Iris pigment epithelial cell (primary cell): ENCODE measurements at regions not wholly inside any gene's neighbourhood (a gene's known extent, or its start where the extent isn't known, plus 50 kb on each side); places are given as distances from the start of the nearest gene placed in this dataset.

ENCODE experiments used
- DNase-seq: peaks from one replicate; pipeline ENCODE4 v3.0.0-alpha.2; 2011; ENCODE audit warnings: low read depth

DNA sequence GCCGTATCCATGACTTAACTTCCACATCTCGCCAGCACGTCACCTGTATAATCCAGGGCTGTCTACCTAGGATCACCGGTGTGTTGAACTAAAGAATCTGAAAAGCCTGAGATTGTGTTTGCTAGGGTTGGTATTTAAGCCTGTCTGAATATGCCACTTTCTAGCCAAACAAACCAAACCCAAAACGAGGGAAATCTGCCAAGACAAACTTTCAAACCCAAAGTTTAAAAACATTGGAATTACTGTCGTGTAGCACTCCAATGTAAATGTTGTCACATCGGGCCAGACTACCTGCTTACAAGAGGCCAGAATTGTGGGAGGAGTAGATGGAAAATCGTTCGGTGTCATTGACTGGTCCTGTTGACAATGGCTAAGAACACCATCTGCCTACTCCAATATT is 747.8 kb downstream of the EFNB2 start:
- DNase-seq, result no peak

DNA sequence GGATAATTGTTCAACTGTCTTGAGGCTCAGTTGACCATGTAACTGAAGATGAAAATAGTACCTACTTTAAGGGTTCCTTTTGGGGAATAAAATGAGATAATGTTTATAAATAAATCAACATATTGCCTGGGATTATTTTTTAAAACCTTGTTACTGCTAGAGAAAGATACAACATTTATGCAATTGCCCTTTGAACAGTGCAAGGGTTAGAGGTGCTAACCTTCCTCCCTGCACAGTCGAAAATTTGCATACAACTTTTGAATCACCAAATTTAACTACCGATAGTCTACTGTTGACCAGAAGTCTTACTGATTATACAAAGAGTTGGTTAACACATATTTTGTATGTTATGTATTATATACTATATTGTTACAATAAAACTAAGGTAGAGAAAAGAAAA is 750.0 kb downstream of the EFNB2 start:
- no peak for DNase-seq

DNA sequence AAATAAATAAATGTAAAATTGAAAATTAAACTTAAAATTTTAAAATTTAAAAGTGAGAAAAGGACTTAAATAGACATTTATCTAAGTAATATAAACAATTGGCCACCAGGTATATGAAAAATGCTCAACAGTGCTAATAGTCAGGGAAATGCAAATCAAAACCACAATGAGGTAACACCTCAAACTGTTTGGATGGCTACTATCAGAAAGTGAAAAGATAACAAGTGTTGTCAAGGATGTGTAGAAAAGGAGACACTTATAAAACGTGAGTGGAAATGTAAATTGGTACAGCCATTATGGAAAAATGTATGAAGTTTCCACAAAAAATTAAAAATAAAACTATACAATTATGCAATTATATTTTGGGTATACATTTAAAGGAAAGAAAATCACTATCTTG is 752.2 kb downstream of the EFNB2 start:
- no peak for DNase-seq

GRCh38 chr13:105778196-105778595 is 757.3 kb downstream of the EFNB2 start:
- DNase-seq, result peak; percentile 86

- peak; percentile 86 for DNase-seq
These were observed 760.6 kb downstream of the EFNB2 start for GRCh38 chr13:105774739-105775460.

DNA sequence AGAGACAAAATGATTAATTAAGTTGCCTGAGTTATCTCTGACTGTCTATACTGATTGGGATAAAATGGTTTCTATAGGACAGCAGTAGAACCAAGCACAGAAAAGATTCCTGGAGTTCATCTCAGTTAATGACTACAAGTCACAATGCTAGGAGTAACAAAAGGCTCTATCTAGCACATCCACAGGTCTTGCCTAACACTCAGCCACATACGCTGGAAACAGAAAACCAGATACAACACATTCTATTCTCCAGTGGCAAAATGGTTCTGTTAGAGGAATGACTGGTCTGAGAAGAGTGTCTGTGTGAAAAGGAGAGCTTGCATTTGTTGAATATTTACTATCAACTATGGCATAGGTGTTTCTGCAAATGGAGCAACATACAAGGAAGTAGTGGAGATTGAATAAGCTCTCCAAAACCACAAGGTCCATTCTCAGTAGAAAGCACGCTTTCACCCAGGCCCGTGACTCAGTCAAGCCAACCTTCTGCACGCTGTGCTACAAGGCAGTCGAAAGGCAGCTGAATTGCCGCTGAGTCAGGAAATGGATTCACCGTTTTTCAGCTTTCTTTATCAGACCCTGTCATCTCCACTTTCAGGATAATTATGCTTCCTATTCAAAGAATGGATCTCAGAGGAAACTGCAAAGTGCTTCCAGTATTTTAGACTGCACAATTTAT is 761.5 kb downstream of the EFNB2 start:
- peak; percentile 94 for DNase-seq

GRCh38 chr13:105773241-105773640 is 762.2 kb downstream of the EFNB2 start:
- no peak for DNase-seq

- DNase-seq, result no peak
These were observed 771.0 kb downstream of the EFNB2 start for GRCh38 chr13:105764486-105764885.

- DNase-seq, result peak; percentile 18
These were observed 771.6 kb downstream of the EFNB2 start for GRCh38 chr13:105763851-105764250.

GRCh38 chr13:105762096-105762495 is 773.4 kb downstream of the EFNB2 start:
- no peak for DNase-seq

DNA sequence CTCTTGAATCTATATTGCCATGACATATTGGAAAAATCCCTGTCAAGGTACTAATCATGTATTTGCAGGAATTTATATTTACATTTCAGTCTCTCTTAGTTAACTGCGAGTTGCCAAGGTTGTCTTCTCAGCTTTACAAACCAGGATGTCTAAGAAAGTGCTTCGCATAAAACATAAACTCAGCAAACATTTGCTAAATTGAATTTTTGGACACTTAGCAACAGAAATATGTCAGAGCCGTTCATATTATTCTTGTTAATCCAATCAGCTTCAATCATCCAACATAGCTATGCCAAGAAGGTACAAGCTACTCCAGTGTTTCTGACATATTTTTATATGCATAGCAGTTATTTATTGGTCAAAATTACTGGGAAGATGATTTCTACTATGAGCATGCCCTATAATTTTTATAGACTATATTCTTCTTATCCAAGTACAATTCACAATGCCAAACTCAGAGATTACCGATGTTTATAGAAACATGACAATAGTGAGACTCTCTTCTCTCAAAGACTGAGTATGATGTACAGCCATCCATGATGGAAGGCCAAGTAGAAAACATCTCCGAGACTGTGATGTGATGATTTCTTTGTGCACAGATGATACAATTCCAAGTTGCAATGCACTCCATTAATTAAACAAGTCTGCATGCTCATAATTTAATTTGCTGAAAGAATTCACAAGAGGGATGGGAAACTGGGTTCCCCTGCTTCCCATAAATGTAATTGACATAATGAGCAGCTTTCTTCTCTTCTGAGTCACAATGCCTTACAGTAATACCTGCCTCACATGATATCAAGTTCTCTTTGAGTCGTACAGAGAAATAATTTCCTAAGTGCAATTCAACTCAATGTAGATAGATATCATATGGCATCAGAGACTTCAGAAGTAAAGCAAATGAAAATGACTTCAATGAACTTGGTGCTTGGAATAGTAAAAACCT is 776.3 kb downstream of the EFNB2 start:
- no peak for DNase-seq

DNA sequence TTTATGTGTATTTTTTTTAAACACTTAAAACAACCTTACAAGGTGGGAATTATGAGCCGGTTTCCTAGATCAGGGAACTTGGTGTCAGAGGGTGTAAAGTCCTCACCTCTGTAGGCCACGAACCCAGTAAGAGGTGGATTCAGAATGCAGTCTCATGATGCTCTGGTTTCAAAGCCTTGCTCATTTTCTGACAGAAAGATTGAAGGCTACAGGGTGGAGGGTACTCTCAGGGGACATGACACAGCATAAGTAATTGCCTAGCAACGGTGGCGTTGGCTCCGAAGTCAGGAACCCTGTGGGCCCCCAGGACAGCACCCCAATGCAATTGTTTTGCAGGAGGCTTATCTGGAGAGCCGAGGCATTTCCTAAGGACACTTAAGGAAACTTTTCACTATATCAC is 794.7 kb downstream of the EFNB2 start:
- DNase-seq, result no peak

DNA sequence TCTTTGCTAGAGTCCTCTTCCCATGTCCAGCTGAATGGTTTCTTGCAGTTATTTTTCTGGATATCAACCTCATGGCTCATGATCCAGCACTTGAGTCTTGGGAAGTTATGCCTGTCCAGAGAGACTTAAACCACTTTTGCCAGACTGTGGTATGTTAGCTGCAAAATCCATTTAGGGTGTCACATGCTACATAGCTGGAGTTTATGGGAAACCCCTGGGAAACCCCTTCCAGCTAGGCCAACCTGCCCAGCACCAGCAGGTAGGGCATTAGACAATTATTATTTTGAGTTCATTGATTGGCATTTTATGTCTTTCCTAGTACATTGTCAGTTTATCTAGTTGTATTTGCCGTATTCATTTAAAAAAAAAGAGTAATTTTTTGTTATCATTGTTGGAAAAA is 797.8 kb downstream of the EFNB2 start:
- no peak for DNase-seq

DNA sequence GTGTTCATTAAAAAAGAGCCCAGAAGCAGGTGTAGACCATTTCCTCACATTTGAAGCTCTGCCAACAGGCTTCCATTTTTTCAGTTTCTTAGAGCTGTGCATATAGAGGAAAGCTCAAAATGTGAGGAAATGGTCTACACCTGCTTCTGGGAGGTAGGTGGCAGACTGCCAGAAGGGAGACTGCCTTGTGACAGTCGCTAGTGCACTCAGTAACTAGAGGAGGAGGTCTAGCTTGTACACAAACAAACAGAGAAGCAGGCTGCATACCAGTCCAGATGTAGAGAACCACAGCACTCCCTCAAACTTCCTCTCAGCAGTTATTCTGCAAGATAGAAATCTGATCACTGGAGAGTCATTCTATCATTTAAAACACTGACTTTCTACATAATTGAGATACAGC is 800.2 kb downstream of the EFNB2 start:
- peak; percentile 26 for DNase-seq

GRCh38 chr13:105732806-105733529 is 802.5 kb downstream of the EFNB2 start:
- DNase-seq, result no peak

DNA sequence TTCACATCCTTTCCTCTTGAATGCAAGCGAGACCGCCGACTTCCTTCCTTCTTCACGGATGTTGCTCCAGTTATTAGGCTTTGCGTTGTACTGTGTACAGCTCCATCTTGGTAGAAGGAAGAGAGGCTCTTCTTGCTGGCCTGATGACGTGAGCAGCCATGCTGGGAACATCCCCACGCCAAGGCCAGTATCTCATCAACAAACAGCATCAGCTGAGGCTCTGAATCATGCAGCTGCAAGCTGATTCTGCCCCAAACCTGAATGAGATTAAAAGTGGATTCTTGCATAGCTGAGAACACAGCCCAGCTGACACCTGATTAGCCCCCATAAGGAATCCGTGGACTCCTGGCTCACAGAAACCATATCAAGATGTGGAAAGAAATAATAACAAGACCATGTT is 809.6 kb downstream of the EFNB2 start:
- DNase-seq, result peak; percentile 31

DNA sequence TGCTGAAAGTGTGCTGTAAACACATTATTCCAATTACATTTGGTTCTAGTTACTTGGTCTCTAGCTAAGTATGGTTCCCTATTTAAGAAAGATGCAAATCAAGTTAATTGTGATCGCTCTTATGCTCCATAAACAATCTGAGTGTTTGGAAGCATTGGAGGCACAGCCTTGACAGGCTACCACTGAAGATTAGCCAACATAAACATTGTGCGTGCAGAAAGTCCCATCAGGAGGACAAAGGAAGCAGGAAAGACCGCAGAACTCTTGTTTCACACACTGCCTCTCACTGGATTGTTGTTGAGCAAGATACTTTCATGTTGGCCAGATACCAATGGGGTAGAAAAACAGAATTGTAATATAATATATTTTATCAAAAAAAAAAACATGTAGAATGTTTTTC is 814.4 kb downstream of the EFNB2 start:
- peak; percentile 46 for DNase-seq

DNA sequence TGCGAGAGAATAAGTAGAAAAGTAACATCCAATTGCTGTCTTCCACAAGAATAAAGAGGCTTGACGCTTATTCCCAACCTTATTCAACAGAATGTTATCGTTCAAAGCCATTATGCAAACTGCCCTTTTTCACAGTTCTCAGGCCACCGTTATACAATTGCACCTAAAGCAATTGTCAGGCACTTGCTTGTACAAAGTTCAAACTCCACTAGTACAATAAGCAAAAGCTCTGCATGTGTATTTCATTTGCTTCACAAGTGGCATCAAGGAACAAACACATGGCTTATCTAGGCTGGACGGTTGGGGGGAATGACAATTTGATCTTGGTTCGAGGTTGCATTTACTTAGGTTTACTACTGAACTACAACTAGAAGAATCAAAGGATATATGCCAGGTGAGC is 815.6 kb downstream of the EFNB2 start:
- DNase-seq, result no peak

- DNase-seq, result no peak
These were observed 826.3 kb downstream of the EFNB2 start for GRCh38 chr13:105709181-105709580.

DNA sequence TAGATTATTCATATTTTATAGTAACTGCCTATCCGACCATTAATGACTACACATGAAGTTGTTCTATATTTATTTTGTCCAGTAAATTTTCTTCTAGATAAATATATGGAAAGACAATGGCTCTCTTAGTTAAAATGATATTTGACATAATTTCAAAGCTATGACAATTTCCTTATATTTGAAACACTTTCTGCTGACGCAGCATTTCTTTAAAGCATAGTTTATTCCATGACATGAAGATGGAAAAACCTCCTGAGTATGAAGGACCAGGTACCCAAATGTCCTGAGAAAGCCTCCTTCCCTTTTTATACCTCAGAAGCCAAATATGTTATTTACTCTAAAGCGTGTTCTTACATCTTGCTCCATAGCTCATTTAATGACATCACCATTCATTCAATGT is 831.6 kb downstream of the EFNB2 start:
- DNase-seq, result no peak

GRCh38 chr13:105702441-105702840 is 833.0 kb downstream of the EFNB2 start:
- no peak for DNase-seq

DNA sequence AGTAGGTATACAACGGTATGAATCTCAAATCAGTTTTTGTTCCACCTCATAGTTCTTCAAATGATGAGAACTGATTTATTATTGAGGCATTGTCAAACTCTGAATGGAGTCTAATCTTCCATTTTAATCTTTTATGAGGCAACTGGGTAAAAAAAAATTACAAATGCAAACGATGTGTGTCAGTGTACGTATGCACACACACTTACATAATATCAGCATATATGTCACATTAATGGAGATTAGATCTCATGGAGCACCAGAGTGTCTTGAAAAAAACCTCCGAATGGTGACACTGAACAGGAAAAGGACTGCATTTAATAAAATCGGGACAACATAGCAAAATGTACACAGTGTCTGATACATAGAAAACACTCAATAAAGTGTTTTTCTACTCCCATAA is 842.7 kb downstream of the EFNB2 start:
- DNase-seq, result no peak
